GM12875 (cell line): ENCODE measurements at regions not wholly inside any gene's neighbourhood (a gene's known extent, or its start where the extent isn't known, plus 50 kb on each side); places are given as distances from the start of the nearest gene placed in this dataset.

Source experiments
- H3K4me3 ChIP-seq: one replicate; pipeline ENCODE4 v1.5.1; 2011; ENCODE audit warnings: low read depth, low read length, control low read depth
- TF ChIP-seq, protein P1 (sequence below): IDR thresholded peaks from 2 replicates; pipeline ENCODE4 v1.5.1; 2011; ENCODE audit warnings: low read depth, mild to moderate bottlenecking, control low read depth, inconsistent platforms, low read length, moderate library complexity, borderline replicate concordance; ENCODE audit not compliant: insufficient read depth

DNA sequence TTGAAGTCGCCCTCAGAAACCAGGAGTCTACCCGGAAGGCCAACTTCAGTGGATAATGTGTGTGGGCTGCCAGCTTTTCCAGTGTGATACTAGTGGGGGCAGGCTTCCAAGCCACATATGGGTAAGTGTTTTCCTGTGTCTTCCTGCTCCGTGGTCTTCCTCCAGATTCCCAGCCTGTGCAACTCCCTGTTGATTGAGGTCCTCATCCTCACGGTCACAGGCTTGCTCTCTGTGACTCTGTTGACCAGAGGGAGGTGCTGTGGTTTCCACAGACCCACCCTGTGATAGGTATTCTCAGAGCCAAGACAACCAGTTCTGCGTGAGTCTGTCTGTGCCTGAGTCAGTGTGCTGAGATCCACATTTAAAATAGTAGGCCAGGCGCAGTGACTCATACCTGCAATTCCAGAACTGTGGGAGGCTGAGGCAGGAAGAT lies 388.0 kb upstream of the IRX2 start:
- H3K4me3 ChIP-seq, result no peak overlapping the region
- TF ChIP-seq, protein P1, sequence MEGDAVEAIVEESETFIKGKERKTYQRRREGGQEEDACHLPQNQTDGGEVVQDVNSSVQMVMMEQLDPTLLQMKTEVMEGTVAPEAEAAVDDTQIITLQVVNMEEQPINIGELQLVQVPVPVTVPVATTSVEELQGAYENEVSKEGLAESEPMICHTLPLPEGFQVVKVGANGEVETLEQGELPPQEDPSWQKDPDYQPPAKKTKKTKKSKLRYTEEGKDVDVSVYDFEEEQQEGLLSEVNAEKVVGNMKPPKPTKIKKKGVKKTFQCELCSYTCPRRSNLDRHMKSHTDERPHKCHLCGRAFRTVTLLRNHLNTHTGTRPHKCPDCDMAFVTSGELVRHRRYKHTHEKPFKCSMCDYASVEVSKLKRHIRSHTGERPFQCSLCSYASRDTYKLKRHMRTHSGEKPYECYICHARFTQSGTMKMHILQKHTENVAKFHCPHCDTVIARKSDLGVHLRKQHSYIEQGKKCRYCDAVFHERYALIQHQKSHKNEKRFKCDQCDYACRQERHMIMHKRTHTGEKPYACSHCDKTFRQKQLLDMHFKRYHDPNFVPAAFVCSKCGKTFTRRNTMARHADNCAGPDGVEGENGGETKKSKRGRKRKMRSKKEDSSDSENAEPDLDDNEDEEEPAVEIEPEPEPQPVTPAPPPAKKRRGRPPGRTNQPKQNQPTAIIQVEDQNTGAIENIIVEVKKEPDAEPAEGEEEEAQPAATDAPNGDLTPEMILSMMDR, result no peak

DNA sequence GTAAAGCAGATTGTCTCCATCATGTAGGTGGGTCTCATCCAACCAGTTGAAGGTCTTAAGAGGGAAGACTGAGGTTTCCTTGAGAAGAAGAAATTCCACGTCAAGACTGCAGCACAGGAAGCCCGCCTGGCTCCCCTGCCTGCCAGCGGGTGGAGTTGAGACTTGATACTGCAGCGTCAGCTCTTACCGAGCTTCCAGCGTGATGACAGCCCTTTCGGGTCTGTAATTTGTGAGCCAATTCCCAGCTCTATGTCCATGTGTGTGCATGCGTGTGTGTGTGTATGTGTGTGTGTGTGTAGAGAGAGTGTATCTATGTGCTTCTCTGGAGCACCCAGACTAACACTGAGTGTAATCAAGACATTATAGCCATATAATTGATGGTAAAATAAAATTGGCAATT lies 379.7 kb upstream of the IRX2 start:
- TF ChIP-seq, protein P1, result no peak
- H3K4me3 ChIP-seq, result no peak overlapping the region

GRCh38 chr5:3129252-3129651 lies 377.8 kb upstream of the IRX2 start:
- TF ChIP-seq, protein P1, result no peak
- H3K4me3 ChIP-seq, result no peak overlapping the region

- H3K4me3 ChIP-seq, result no peak overlapping the region
- TF ChIP-seq, protein P1, result no peak
Measured at GRCh38 chr5:3127423-3127911, 376.0 kb upstream of the IRX2 start.

- no peak overlapping the region for H3K4me3 ChIP-seq
- TF ChIP-seq, protein P1, result no peak
Measured at GRCh38 chr5:3126639-3127038, 375.2 kb upstream of the IRX2 start.

- TF ChIP-seq, protein P1, result no peak
- H3K4me3 ChIP-seq, result no peak overlapping the region
Measured at GRCh38 chr5:3124410-3124809, 372.9 kb upstream of the IRX2 start.

- H3K4me3 ChIP-seq, result no peak overlapping the region
- TF ChIP-seq, protein P1, result no peak
Measured at GRCh38 chr5:3123763-3124157, 372.3 kb upstream of the IRX2 start.
